Cerebellar nuclear complex (tissue), 1 donor: ENCODE measurements at regions not wholly inside any gene's neighbourhood (a gene's known extent, or its start where the extent isn't known, plus 50 kb on each side); places are given as distances from the start of the nearest gene placed in this dataset.
"Not testable (repeated sequence)": the region's sequence is repeated elsewhere in the genome, so short reads cannot be mapped to it uniquely, and the experiment has no call there.

Source experiments
- DNase-seq, 2 experiments: peaks; one replicate each; lab custom pipeline; 2025; lab: John Stamatoyannopoulos, UW

- DNase-seq = no peak
Measured at GRCh38 chr4:20122198-20122988, 129.3 kb upstream of the SLIT2 start.

DNA sequence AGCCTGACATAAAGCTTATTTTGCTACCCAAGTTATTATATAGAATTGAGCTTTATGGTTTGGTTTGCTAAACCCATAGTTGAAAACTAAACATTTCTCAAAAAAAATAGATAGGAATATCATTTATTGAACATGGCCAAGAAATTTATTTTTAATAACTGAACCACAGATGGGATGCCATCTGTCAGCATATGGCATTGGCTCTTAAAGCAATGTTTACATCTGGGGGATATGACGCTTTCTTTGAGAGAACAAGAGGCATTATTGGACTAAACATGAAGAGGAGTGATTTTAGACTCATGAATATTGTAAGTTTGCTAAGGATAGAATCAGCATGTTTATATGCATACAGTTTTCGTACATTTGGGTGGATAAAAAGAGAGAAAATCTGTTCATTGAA is 132.6 kb upstream of the SLIT2 start:
- no peak for DNase-seq

GRCh38 chr4:20109391-20109790 is 142.3 kb upstream of the SLIT2 start:
- DNase-seq = no peak

GRCh38 chr4:20106921-20107320 is 144.8 kb upstream of the SLIT2 start:
- no peak for DNase-seq

- DNase-seq = no peak
Measured at GRCh38 chr4:20101831-20102230, 149.9 kb upstream of the SLIT2 start.

GRCh38 chr4:20096911-20097310 is 154.8 kb upstream of the SLIT2 start:
- no peak for DNase-seq

GRCh38 chr4:20095805-20096541 is 155.7 kb upstream of the SLIT2 start:
- DNase-seq = no peak

GRCh38 chr4:20091781-20092180 is 159.9 kb upstream of the SLIT2 start:
- DNase-seq = no peak

DNA sequence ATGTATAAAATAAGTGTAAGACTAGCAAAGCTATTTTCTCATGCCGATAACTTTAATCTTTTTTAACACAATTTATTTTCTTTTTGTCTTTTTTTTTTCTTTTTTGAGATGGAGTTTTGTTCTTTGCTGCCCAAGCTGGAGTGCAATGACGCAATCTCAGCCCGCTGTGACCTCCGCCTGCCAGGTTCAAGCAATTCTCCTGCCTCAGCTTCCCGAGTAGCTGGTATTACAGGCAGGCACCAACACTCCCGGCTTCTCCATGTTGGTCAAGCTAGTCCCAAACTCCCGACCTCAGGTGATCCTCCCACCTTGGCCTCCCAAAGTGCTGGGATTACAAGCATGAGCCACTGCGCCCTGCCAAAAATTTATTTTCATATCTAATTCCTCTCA is 164.2 kb upstream of the SLIT2 start:
- DNase-seq = no peak

DNA sequence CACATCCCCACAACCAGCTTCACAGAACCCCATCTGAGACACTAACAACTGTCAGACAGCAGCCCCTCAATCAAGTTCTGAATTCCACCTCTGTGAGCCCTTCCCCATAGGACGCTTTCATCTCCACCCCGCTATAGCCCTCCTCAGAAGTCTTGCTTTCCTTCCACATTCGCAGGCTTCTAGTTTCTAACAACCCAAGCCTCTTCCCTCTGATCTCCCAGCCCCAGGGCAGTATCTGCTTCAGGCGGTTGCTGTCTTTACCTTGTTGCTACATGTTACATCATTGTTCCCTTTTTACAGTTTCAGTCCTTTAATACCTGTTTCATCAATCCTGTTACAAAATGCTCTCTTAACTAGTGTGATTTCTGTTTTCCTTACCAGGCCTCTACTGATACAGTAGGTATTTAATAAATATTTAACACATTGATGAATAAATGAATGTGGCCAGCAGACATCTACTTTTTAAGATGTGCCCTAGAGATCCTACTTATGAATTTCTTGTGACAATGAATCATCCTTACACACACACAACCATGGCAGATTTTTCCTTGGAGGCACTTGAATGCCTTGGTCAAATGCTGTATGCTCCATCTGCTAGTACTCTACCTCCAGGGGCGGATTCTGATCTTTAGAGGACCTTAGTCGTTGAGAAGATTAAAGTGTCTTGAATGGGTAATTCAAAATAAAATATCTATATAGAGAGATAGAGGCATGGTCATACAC is 164.7 kb upstream of the SLIT2 start:
- DNase-seq = no peak

GRCh38 chr4:20086067-20086798 is 165.5 kb upstream of the SLIT2 start:
- no peak for DNase-seq

DNA sequence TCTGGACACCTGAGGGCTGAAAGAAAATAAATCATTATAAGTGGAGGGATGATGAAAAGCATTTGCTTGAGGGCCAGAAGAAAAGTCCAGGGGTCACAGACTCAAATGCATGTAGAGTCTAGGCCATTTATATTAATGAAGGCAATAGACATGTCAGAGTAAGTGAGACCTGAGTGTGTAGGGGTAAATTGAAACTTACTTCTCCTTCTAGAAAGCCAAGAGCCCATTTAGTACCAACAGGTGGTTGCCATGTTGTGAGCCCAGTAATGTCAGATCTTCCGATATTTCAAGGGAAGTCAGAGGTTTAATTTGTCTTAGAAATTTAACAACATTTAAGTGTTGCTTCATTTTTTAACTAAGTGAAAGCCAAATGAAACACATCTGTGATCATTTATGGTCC is 166.1 kb upstream of the SLIT2 start:
- no peak for DNase-seq

DNA sequence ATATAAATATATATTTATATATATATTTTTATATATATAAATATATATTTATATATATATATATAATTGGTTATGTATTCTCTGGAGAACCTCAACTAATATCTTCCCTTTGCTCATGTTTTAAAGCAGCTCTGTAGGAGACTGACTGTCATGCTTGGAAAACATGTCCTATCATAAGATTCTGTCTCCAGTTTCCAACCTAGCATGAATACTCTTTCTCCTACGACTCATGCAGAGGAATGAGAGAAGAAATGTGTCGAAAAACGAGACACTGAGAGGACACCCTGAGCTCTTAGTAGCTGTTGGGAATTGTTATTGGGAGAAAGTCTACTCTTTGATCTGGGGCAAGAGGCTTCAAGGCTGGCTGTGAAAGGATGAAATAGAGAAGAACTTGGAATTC is 166.5 kb upstream of the SLIT2 start:
- no peak for DNase-seq

- DNase-seq = no peak
Measured at GRCh38 chr4:20084488-20084887, 167.2 kb upstream of the SLIT2 start.

GRCh38 chr4:20078644-20079043 is 173.1 kb upstream of the SLIT2 start:
- DNase-seq = no peak

GRCh38 chr4:20075248-20075871 is 176.3 kb upstream of the SLIT2 start:
- DNase-seq = no peak

DNA sequence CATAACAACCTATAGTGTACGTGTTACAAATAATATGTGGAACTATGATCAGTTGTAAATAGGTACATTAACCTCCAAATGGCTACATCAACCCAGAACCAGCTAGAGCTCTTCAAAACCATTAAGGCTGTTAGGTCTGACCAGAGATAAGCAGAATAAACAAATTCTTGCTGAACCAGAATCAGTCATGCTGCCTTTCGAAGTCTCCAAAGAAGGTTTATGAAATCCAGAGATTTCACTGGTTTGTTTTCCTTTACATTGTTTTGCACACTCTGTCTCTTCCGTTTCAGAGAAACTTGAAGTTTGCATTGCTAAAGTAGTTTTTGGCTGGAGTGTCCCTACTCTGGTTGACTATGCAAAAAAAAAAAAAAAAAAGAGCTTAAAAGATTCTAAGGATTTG is 177.3 kb upstream of the SLIT2 start:
- DNase-seq = no peak

GRCh38 chr4:20065952-20066351 is 185.8 kb upstream of the SLIT2 start:
- no peak for DNase-seq

DNA sequence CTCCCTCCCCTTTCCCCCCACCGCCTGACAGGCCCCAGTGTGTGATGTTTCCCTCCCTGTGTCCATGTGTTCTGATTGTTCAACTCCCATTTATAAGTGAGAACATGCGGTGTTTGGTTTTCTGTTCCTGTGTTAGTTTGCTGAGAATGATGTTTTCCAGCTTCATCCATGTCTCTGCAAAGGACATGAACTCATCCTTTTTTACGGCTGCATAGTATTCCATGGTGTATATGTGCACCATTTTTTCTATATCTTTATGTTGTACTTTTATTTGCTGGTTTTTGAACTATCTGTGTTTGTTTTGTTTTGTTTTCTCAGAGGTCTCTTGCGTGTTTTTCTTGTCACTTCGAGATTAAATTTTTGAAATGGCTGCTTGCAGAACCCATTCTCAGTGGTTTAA is 188.8 kb upstream of the SLIT2 start:
- DNase-seq = not testable (repeated sequence)

- DNase-seq = no peak
Measured at GRCh38 chr4:20062054-20062453, 189.7 kb upstream of the SLIT2 start.

DNA sequence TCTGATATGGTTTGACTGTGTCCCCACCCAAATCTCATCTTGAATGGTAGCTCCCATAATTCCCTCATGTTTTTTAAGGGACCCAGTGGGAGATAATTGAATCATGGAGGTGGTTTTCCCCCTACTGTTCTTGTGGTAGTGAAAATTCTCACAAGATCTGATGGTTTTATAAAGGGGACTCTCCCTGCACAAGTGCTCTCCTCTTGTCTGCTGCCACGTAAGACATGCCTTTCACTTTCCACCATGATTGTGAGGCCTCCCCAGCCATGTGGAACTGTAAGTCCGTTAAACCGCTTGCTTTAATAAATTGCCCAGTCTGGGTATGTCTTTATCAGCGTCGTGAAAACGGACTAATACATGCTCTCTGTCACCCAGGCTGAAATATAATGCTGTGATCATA is 200.9 kb upstream of the SLIT2 start:
- DNase-seq = no peak

DNA sequence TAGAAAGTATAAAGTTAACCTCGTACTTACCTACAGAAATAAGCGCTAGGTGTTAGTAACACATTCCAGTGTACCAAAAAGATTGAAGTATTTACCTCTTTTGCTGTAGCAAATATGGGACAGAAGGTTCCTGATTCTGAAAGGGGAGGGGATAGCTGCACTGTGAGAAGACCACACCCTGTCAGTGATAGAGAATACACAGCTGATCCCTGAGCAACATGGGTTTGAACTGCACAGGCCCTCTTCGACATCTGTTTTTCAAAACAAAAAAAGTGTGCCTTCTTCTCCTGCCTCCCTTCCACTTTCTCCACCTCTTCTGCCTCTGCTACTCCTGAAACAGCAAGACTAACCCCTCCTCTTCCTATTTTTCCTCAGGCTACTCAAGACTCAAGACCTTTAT is 201.8 kb upstream of the SLIT2 start:
- no peak for DNase-seq
